Esophagus muscularis mucosa (tissue), 4 donors: ENCODE measurements at regions not wholly inside any gene's neighbourhood (a gene's known extent, or its start where the extent isn't known, plus 50 kb on each side); places are given as distances from the start of the nearest gene placed in this dataset.

ENCODE experiments used
- DNase-seq: peaks from one replicate; pipeline ENCODE4 v3.0.0-alpha.2; 2017; ENCODE audit errors: extremely low spot score
- H3K27ac ChIP-seq, 4 donors: fragments of 200-600 bp; sonication (generic); replicated peaks in 1 of 4; 1 replicate in 3 of 4; 2 replicates in 1 of 4; pipeline ENCODE4 v1.5.1; 2016 to 2019; ENCODE audit warnings: mild to moderate bottlenecking in 1 of 4
- H3K27me3 ChIP-seq, 4 donors: fragments of 200-600 bp; sonication (generic); one replicate each; pipeline versions ENCODE4 v1.5.1 to v1.6.0; 2016 to 2019
- H3K36me3 ChIP-seq, 4 donors: fragments of 200-600 bp; sonication (generic); one replicate each; pipeline ENCODE4 v1.5.1; 2016 to 2019
- H3K4me1 ChIP-seq, 4 donors: fragments of 200-600 bp; sonication (generic); one replicate each; pipeline ENCODE4 v1.5.1; 2016 to 2019
- H3K4me3 ChIP-seq, 4 donors: fragments of 200-600 bp; sonication (generic); 1 replicate in 2 of 4; 2 replicates in 2 of 4; pipeline ENCODE4 v1.5.1; 2016 to 2019; ENCODE audit warnings: mild to moderate bottlenecking in 4 of 4, moderate library complexity in 1 of 4
- H3K9me3 ChIP-seq, 4 donors: fragments of 200-600 bp; sonication (generic); 1 replicate in 3 of 4; 2 replicates in 1 of 4; pipeline ENCODE4 v1.5.1; 2016 to 2019
- EP300 ChIP-seq: sonication (generic); formaldehyde crosslinking; IDR thresholded peaks from one replicate; pipeline ENCODE4 v1.6.1; 2017; ENCODE audit warnings: antibody characterized with exemption
- POLR2A ChIP-seq: fragments of 450-650 bp; IDR thresholded peaks from one replicate; pipeline ENCODE4 v1.6.1; 2017; ENCODE audit warnings: antibody characterized with exemption, moderate library complexity, mild to moderate bottlenecking, low read depth
- POLR2AphosphoS5 ChIP-seq, 2 donors: sonication (generic); formaldehyde crosslinking; IDR thresholded peaks; one replicate each; pipeline ENCODE4 v1.6.1; 2017; ENCODE audit warnings: antibody characterized with exemption in 2 of 2
- WGBS: methylation state at CpG from one replicate; pipeline ENCODE4 v1.1.5; 2018; 5-methylcytosine and 5-hydroxymethylcytosine counted together
- intact Hi-C: fragments of 100-400 bp; cut with DNase I; formaldehyde crosslinking; loops from one replicate; pipeline ENCODE4 v1.15.1; 2023
- TF ChIP-seq, protein P1 (sequence below), 3 experiments: fragments of 200-600 bp in 2 of 3; fragments of 450-650 bp in 1 of 3; sonication (generic) in 2 of 3; IDR thresholded peaks; one replicate each; pipeline ENCODE4 v1.5.1; 2017 to 2019; ENCODE audit warnings: antibody characterized with exemption in 3 of 3, mild to moderate bottlenecking in 2 of 3, moderate library complexity in 1 of 3

DNA sequence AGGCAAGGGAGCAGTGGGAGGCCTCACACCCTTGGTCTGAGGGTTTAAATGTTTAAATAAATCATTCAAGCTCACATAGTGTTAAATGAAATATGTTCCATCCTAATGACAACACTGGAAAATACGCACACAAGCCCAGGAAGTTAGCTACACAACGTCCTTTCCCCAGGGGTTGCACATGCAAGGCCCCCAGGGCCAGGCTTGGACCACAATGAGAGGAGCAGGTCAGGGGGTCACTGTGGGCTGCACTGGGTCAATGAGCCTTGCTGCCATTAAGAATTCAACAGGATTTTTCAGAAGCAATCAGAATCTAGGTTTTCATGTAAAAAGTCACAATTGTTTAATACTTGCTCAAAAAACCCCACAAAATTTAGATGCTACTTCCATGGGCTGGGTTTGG, 64.9 kb upstream of the ADCY1 start:
- WGBS = 61% methylated on average over 2 of the region's 2 CpGs
- DNase-seq = no peak
- TF ChIP-seq, protein P1, sequence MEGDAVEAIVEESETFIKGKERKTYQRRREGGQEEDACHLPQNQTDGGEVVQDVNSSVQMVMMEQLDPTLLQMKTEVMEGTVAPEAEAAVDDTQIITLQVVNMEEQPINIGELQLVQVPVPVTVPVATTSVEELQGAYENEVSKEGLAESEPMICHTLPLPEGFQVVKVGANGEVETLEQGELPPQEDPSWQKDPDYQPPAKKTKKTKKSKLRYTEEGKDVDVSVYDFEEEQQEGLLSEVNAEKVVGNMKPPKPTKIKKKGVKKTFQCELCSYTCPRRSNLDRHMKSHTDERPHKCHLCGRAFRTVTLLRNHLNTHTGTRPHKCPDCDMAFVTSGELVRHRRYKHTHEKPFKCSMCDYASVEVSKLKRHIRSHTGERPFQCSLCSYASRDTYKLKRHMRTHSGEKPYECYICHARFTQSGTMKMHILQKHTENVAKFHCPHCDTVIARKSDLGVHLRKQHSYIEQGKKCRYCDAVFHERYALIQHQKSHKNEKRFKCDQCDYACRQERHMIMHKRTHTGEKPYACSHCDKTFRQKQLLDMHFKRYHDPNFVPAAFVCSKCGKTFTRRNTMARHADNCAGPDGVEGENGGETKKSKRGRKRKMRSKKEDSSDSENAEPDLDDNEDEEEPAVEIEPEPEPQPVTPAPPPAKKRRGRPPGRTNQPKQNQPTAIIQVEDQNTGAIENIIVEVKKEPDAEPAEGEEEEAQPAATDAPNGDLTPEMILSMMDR (IDR thresholded peaks at IDR 0.05) = no peak
- no peak for TF ChIP-seq EP300
- TF ChIP-seq POLR2AphosphoS5 (IDR thresholded peaks at IDR 0.05) = no peak
- TF ChIP-seq POLR2A = no peak
- no peak overlapping the region for H3K27ac ChIP-seq
- no peaks in the 10 kb centered on the region for H3K27me3 ChIP-seq
- intact Hi-C loops = no loop called here
- no peaks in the 10 kb centered on the region for H3K36me3 ChIP-seq
- peaks cover 0 to 21% (median 10%) of the 10 kb centered on the region in 4 donors for H3K9me3 ChIP-seq
- H3K4me3 ChIP-seq = no peak overlapping the region
- no peaks in the 10 kb centered on the region for H3K4me1 ChIP-seq

DNA sequence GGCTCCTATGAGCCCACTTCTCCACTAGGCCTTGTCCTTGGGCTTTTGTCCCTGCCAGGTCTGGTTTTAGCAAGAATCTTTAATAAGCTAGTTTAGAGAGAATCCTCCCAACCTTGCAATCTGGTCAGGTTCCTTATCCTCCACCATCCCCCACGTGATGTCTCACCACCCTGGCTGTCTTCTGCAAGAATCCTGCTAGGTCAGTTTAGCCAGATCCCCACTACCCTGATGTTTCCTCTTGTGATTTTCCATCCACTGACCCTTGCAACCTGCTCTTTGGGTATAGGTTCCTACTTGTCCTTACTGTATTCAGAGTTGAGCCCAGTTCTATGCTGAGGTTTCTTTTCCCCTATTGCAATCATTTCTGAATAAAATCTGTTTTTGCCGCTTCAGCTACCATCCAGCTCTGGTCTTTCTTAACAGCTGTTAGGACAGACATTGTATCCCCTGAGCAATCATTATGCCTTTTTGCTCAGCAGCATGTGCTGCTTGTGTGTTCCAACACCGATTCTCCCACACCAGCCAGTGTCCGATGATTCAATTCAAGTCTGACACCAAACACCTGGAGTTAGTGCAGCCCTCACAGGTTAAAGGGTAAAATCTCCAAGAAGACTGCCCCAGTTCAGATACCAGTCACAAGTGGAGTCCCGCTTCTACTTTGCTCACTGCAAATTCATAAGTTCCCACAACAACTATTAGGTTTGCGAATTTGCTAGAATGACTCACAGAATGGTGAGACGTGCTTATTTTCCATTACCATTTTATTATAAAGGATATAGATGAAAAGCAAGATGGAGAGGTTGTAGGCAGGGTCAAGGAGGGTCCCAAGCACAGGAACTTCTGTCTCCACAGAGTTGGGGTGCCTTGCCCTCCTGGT, 62.2 kb upstream of the ADCY1 start:
- Histone ChIP-seq H3K4me3 (no peak overlapping the region), H3K9me3 (peaks cover 0 to 11% (median 3%) of the 10 kb centered on the region in 4 donors), H3K27me3 (no peaks in the 10 kb centered on the region), H3K27ac (no peak overlapping the region), H3K36me3 (no peaks in the 10 kb centered on the region), H3K4me1 (no peaks in the 10 kb centered on the region)
- DNase-seq = no peak
- intact Hi-C loops = no loop called here
- WGBS = 76% methylated on average over 7 of the region's 7 CpGs
- TF ChIP-seq EP300 (no peak), POLR2A (no peak), POLR2AphosphoS5 (IDR thresholded peaks at IDR 0.05) (no peak)
- TF ChIP-seq, protein P1 (IDR thresholded peaks at IDR 0.05) = no peak

DNA sequence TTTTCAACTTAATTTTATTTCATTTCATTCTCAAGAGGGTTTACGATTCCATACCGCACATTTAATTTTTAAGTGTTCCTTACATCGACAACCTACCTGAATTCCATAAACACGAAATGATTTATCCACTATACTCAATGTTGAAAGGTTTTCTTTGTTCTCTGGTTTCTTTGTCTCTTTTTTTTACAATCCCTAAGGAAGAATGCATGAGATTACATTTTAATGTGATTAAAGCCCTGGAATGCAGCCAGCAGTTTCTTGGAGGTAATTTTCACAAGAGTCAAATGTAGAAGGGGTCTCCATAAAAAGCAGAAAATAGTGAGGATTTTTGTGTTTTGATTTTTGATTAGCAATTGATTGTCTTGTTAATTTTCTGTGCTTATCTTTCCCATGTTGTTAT, 59.2 kb upstream of the ADCY1 start:
- Histone ChIP-seq H3K4me3 (no peak overlapping the region), H3K27ac (no peak overlapping the region), H3K27me3 (no peaks in the 10 kb centered on the region), H3K36me3 (no peaks in the 10 kb centered on the region), H3K4me1 (no peaks in the 10 kb centered on the region), H3K9me3 (peaks cover 0 to 18% (median 6%) of the 10 kb centered on the region in 4 donors)
- no peak for TF ChIP-seq EP300
- TF ChIP-seq POLR2AphosphoS5 (IDR thresholded peaks at IDR 0.05) = no peak
- TF ChIP-seq, protein P1 (IDR thresholded peaks at IDR 0.05) = no peak
- no peak for TF ChIP-seq POLR2A
- 58% methylated on average over 4 of the region's 4 CpGs for WGBS
- intact Hi-C loops = no loop called here
- no peak for DNase-seq

DNA sequence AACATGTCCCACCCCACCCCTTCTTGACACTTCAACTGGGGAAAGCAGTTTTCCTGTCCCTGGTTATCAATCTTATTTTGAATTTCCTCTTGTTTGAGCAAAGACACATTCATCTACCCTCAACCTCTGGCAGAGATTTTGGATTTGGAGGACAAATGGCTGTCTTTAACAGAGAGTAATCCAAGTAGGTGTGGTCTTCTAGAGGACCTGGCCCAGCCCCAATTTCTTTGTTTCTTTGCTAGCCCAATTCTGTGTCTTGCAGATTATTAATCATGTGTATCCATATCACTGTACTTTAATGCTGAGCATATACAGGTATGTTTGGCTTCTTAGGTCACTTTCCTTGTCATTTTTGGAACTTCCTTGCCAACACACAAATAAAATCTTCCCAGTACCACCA, 58.8 kb upstream of the ADCY1 start:
- TF ChIP-seq POLR2A = no peak
- TF ChIP-seq, protein P1 (IDR thresholded peaks at IDR 0.05) = no peak
- no peak for TF ChIP-seq POLR2AphosphoS5 (IDR thresholded peaks at IDR 0.05)
- TF ChIP-seq EP300 = no peak
- Histone ChIP-seq H3K27me3 (no peaks in the 10 kb centered on the region), H3K9me3 (peaks cover 0 to 18% (median 7%) of the 10 kb centered on the region in 4 donors), H3K27ac (no peak overlapping the region), H3K36me3 (no peaks in the 10 kb centered on the region), H3K4me1 (no peaks in the 10 kb centered on the region), H3K4me3 (no peak overlapping the region)
- intact Hi-C loops = no loop called here
- no peak for DNase-seq
